Transverse colon (tissue), 4 donors: ENCODE measurements at regions not wholly inside any gene's neighbourhood (a gene's known extent, or its start where the extent isn't known, plus 50 kb on each side); places are given as distances from the start of the nearest gene placed in this dataset.
"Not testable (repeated sequence)": the region's sequence is repeated elsewhere in the genome, so short reads cannot be mapped to it uniquely, and the experiment has no call there.

Experiments used
- DNase-seq: peaks from one replicate; pipeline ENCODE4 v3.0.0-alpha.2; 2019
- H3K27ac ChIP-seq, 4 donors: fragments of 200-600 bp; sonication (generic); 2 replicates each; pipeline ENCODE4 v1.5.1; 2016 to 2018; ENCODE audit warnings: inconsistent platforms in 4 of 4
- H3K27me3 ChIP-seq: fragments of 200-600 bp; sonication (generic); 2 replicates; pipeline ENCODE4 v1.5.1; 2017; ENCODE audit warnings: inconsistent platforms
- H3K36me3 ChIP-seq, 4 donors: fragments of 200-600 bp; sonication (generic); 2 replicates each; pipeline ENCODE4 v1.5.1; 2017 to 2019; ENCODE audit warnings: inconsistent platforms in 4 of 4
- H3K4me1 ChIP-seq, 4 donors: fragments of 200-600 bp; sonication (generic); 2 replicates each; pipeline ENCODE4 v1.5.1; 2017 to 2020; ENCODE audit warnings: inconsistent platforms in 4 of 4
- H3K4me3 ChIP-seq, 4 donors: fragments of 200-600 bp; sonication (generic); 1 replicate in 1 of 4; 2 replicates in 3 of 4; pipeline versions ENCODE4 v1.5.1 to v1.6.1; 2017 to 2019; ENCODE audit warnings: inconsistent platforms in 4 of 4
- H3K9me3 ChIP-seq, 2 donors: fragments of 200-600 bp; sonication (generic); 2 replicates each; pipeline ENCODE4 v1.5.1; 2017 to 2019; ENCODE audit warnings: inconsistent platforms in 2 of 2
- CTCF ChIP-seq, 5 experiments: fragments of 200-600 bp in 3 of 5; fragments of 450-650 bp in 2 of 5; sonication (generic) in 3 of 5; IDR thresholded peaks; 1 replicate in 2 of 5; 2 replicates in 3 of 5; pipeline ENCODE4 v1.5.1; 2016 to 2017; ENCODE audit warnings: antibody characterized with exemption in 5 of 5, inconsistent platforms in 3 of 5, mild to moderate bottlenecking in 2 of 5, moderate library complexity in 1 of 5
- EP300 ChIP-seq: sonication (generic); formaldehyde crosslinking; IDR thresholded peaks from one replicate; pipeline ENCODE4 v1.6.1; 2017; ENCODE audit warnings: antibody characterized with exemption, low read depth
- POLR2A ChIP-seq: fragments of 450-650 bp; IDR thresholded peaks from one replicate; pipeline ENCODE4 v1.6.1; 2016; ENCODE audit warnings: antibody characterized with exemption, mild to moderate bottlenecking, moderate library complexity
- POLR2AphosphoS5 ChIP-seq, 3 donors: sonication (generic); formaldehyde crosslinking; IDR thresholded peaks; one replicate each; pipeline ENCODE4 v1.6.1; 2016; ENCODE audit warnings: antibody characterized with exemption in 3 of 3
- WGBS, 2 donors: methylation state at CpG; one replicate each; pipeline ENCODE4 v1.1.5; 2018; ENCODE audit warnings: low coverage in 1 of 2; 5-methylcytosine and 5-hydroxymethylcytosine counted together
- in situ Hi-C, 4 donors: fragments of 200-750 bp; cut with MboI; loops; one replicate each; pipeline versions ENCODE4 v1.15.0 to v1.15.1; 2017; ENCODE audit warnings: low sequenced_read_pairs in 3 of 4, low pct_ligation_motif_present in 1 of 4, low pct_unique_long_range_greater_than_20kb in 1 of 4
- intact Hi-C: fragments of 100-400 bp; cut with DNase I; formaldehyde crosslinking; loops from one replicate; pipeline ENCODE4 v1.15.1; 2023; ENCODE audit warnings: low total_unique reads

DNA sequence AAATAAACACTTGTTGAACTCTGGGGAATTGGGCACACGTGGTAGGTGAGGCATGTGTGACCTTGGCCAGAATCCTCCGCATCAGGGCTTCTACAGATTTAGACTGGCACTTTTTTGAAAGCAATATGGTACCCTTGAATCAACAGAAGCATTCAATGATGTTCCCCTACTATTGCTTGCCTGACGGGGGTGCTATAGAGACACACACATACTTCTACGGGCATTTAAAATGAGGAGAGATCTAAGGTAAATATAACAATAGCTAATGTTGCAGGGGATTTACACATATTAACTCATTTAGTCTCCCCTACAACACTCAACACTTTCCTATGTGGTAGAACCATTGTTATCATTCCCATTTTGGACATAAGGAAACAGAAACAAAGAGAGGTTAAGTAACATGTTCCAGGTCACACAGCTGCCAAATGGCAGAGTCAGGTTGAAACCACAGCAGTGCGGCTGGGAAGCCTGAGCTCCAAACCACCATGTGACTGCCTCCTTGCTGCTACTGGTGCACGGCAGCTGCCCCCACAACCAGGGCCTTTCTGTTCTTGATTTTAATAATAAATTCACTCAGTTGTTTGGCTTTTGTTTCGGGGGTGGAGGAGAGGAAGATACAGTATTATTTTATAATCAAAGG, 147.4 kb downstream of the ZNF281 start:
- in situ Hi-C loops (no loop called here), intact Hi-C loops (no loop called here)
- DNase-seq: no peak
- Histone ChIP-seq H3K4me1 (no peaks in the 10 kb centered on the region), H3K36me3 (no peaks in the 10 kb centered on the region), H3K27me3 (no peaks in the 10 kb centered on the region), H3K27ac (no peak overlapping the region), H3K9me3 (no peaks in the 10 kb centered on the region), H3K4me3 (no peak overlapping the region)
- no peak for TF ChIP-seq POLR2A
- no peak for TF ChIP-seq EP300
- no peak for TF ChIP-seq CTCF (IDR thresholded peaks at IDR 0.05)
- no peak for TF ChIP-seq POLR2AphosphoS5 (IDR thresholded peaks at IDR 0.05)
- 77 to 88% methylated on average over 6 to 7 of the region's 7 CpGs for WGBS, 2 donors

- DNase-seq: no peak
- intact Hi-C loops: loop anchor here (1.0 kb wide), 1 partner anchor 41 kb away; no protein-coding TSS in a partner anchor
- Histone ChIP-seq H3K9me3 (no peaks in the 10 kb centered on the region), H3K4me1 (no peaks in the 10 kb centered on the region), H3K27ac (no peak overlapping the region), H3K36me3 (no peaks in the 10 kb centered on the region), H3K27me3 (no peaks in the 10 kb centered on the region), H3K4me3 (no peak overlapping the region)
- in situ Hi-C loops: no loop called here
- TF ChIP-seq CTCF (IDR thresholded peaks at IDR 0.05) (no peak), POLR2AphosphoS5 (IDR thresholded peaks at IDR 0.05) (no peak), POLR2A (no peak), EP300 (no peak)
- WGBS, 2 donors: 75 to 77% methylated on average over 1 to 5 of the region's 5 CpGs
Measured at GRCh38 chr1:200260597-200261335, 149.1 kb downstream of the ZNF281 start.

GRCh38 chr1:200258447-200259375, 151.1 kb downstream of the ZNF281 start:
- WGBS, 2 donors: 78 to 91% methylated on average over 5 to 10 of the region's 10 CpGs
- Histone ChIP-seq H3K9me3 (no peaks in the 10 kb centered on the region), H3K27ac (no peak overlapping the region), H3K4me1 (no peaks in the 10 kb centered on the region), H3K4me3 (no peak overlapping the region), H3K36me3 (no peaks in the 10 kb centered on the region), H3K27me3 (no peaks in the 10 kb centered on the region)
- intact Hi-C loops (no loop called here), in situ Hi-C loops (no loop called here)
- peak; percentile 31 to 44 (median 39) for TF ChIP-seq CTCF (IDR thresholded peaks at IDR 0.05)
- no peak for TF ChIP-seq POLR2A
- DNase-seq: no peak

DNA sequence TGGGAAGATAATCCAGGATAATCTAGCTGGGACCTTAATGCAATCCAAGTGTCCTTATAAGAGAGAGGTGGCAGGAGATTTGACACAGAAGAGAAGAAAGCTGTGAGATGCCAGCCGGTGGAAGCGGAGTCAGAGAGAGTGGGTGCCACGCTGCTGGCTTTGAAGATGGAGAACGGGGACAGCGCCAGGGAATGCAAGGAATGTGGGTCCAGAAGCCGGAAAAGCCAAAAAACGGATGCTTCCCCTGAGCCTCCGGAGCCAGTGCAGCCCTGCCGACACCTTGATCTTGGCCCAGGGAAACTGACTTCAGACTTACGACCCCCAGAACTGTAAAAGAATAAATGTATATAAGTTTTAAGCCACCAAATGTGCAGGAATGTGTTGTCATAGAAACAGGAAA, 152.6 kb downstream of the ZNF281 start:
- no peaks in the 10 kb centered on the region for H3K36me3 ChIP-seq
- no peaks in the 10 kb centered on the region for H3K4me1 ChIP-seq
- WGBS, 2 donors: 83 to 85% methylated on average over 10 of the region's 10 CpGs
- no peaks in the 10 kb centered on the region for H3K9me3 ChIP-seq
- no peak overlapping the region for H3K4me3 ChIP-seq
- intact Hi-C loops (no loop called here), in situ Hi-C loops (no loop called here)
- no peaks in the 10 kb centered on the region for H3K27me3 ChIP-seq
- DNase-seq: no peak
- no peak overlapping the region for H3K27ac ChIP-seq
- no peak for TF ChIP-seq EP300
- TF ChIP-seq POLR2AphosphoS5 (IDR thresholded peaks at IDR 0.05): no peak
- TF ChIP-seq CTCF (IDR thresholded peaks at IDR 0.05): no peak
- no peak for TF ChIP-seq POLR2A

- H3K27ac ChIP-seq, H3K36me3 ChIP-seq, H3K9me3 ChIP-seq, intact Hi-C loops, H3K27me3 ChIP-seq, H3K4me3 ChIP-seq, in situ Hi-C loops, DNase-seq, H3K4me1 ChIP-seq: not testable (repeated sequence)
- 83 to 87% methylated on average over 1 to 9 of the region's 9 CpGs for WGBS, 2 donors
Measured at GRCh38 chr1:200254602-200255001, 155.2 kb downstream of the ZNF281 start.
